CD14-positive monocyte (primary cell): ENCODE measurements at regions not wholly inside any gene's neighbourhood (a gene's known extent, or its start where the extent isn't known, plus 50 kb on each side); places are given as distances from the start of the nearest gene placed in this dataset.

Experiments used
- DNase-seq, 3 donors: peaks; one replicate each; pipeline ENCODE4 v3.0.0-alpha.2; 2011 to 2022
- H2AFZ ChIP-seq: 2 replicates; pipeline ENCODE4 v1.6.0; 2012; ENCODE audit warnings: mild to moderate bottlenecking, low read depth, low read length, inconsistent platforms; ENCODE audit not compliant: insufficient read depth, poor library complexity, severe bottlenecking
- H3K27ac ChIP-seq, 2 donors: 1 replicate in 1 of 2; 2 replicates in 1 of 2; pipeline ENCODE4 v1.5.1; 2012 to 2013; ENCODE audit warnings: low read length in 2 of 2, control low read depth in 1 of 2, inconsistent platforms in 1 of 2, low read depth in 1 of 2, mild to moderate bottlenecking in 1 of 2
- H3K27me3 ChIP-seq, 2 donors: one replicate each; pipeline versions ENCODE4 v1.6.0 to v1.6.1; 2011 to 2013; ENCODE audit warnings: low read length in 2 of 2; ENCODE audit not compliant: control insufficient read depth in 2 of 2, insufficient read depth in 2 of 2
- H3K36me3 ChIP-seq, 2 donors: replicated peaks in 1 of 2; 1 replicate in 1 of 2; 2 replicates in 1 of 2; pipeline versions ENCODE4 v1.5.1 to v1.6.1; 2012 to 2013; ENCODE audit warnings: low read length in 2 of 2, control low read depth in 1 of 2, inconsistent platforms in 1 of 2, mild to moderate bottlenecking in 1 of 2; ENCODE audit not compliant: insufficient read depth in 2 of 2, control insufficient read depth in 1 of 2
- H3K4me1 ChIP-seq, 2 donors: 1 replicate in 1 of 2; 2 replicates in 1 of 2; pipeline versions ENCODE4 v1.5.1 to v1.6.1; 2012 to 2013; ENCODE audit warnings: low read length in 2 of 2, control low read depth in 1 of 2, inconsistent platforms in 1 of 2, mild to moderate bottlenecking in 1 of 2, moderate library complexity in 1 of 2; ENCODE audit not compliant: insufficient read depth in 2 of 2, control insufficient read depth in 1 of 2
- H3K4me2 ChIP-seq: replicated peaks from 2 replicates; pipeline ENCODE3; 2012; ENCODE audit warnings: low read length, moderate library complexity, mild to moderate bottlenecking; ENCODE audit not compliant: poor library complexity, severe bottlenecking; ENCODE audit errors: extremely low read depth
- H3K4me3 ChIP-seq, 3 experiments: fragments of 200-600 bp in 1 of 3; sonication (generic) in 1 of 3; replicated peaks in 1 of 3; 1 replicate in 2 of 3; 2 replicates in 1 of 3; pipeline ENCODE4 v1.5.1; 2011 to 2013; ENCODE audit warnings: low read length in 3 of 3, mild to moderate bottlenecking in 3 of 3, control low read depth in 2 of 3, low read depth in 2 of 3, inconsistent platforms in 1 of 3, moderate library complexity in 1 of 3
- H3K79me2 ChIP-seq: 2 replicates; pipeline ENCODE4 v1.6.0; 2012; ENCODE audit warnings: mild to moderate bottlenecking, control low read depth, inconsistent platforms, low read length, moderate library complexity; ENCODE audit not compliant: insufficient read depth
- H3K9ac ChIP-seq: 2 replicates; pipeline ENCODE4 v1.6.0; 2017; ENCODE audit warnings: low read length, mild to moderate bottlenecking; ENCODE audit not compliant: insufficient read depth, poor library complexity, severe bottlenecking
- H3K9me3 ChIP-seq, 2 donors: replicated peaks in 1 of 2; 1 replicate in 1 of 2; 2 replicates in 1 of 2; pipeline versions ENCODE4 v1.5.1 to v1.6.1; 2012 to 2013; ENCODE audit warnings: low read length in 2 of 2, control low read depth in 1 of 2; ENCODE audit not compliant: control insufficient read depth in 1 of 2, insufficient read depth in 1 of 2
- H4K20me1 ChIP-seq: 2 replicates; pipeline ENCODE4 v1.6.0; 2012; ENCODE audit warnings: mild to moderate bottlenecking, low read length, control low read depth, moderate library complexity; ENCODE audit not compliant: insufficient read depth
- H3K27ac Mint-ChIP-seq, 7 donors: one replicate each; pipeline ENCODE4 v1.8.0; 2020; ENCODE audit warnings: mild to moderate bottlenecking in 7 of 7, mixed read lengths in 7 of 7, moderate library complexity in 6 of 7, inconsistent platforms in 2 of 7
- H3K27me3 Mint-ChIP-seq, 3 donors: one replicate each; pipeline ENCODE4 v1.8.0; 2021 to 2022; ENCODE audit warnings: low read depth in 3 of 3, mild to moderate bottlenecking in 3 of 3, mixed read lengths in 3 of 3, moderate library complexity in 3 of 3, inconsistent platforms in 1 of 3
- H3K36me3 Mint-ChIP-seq, 2 donors: one replicate each; pipeline ENCODE4 v1.8.0; 2020; ENCODE audit warnings: mixed read lengths in 2 of 2, inconsistent platforms in 1 of 2, mild to moderate bottlenecking in 1 of 2
- H3K4me1 Mint-ChIP-seq: one replicate; pipeline ENCODE4 v1.8.0; 2020; ENCODE audit warnings: mild to moderate bottlenecking, mixed read lengths
- H3K4me3 Mint-ChIP-seq, 2 donors: one replicate each; pipeline ENCODE4 v1.8.0; 2020; ENCODE audit warnings: mild to moderate bottlenecking in 2 of 2, mixed read lengths in 2 of 2, moderate library complexity in 1 of 2
- H3K9me3 Mint-ChIP-seq, 7 donors: one replicate each; pipeline ENCODE4 v1.8.0; 2020 to 2022; ENCODE audit warnings: mixed read lengths in 7 of 7, mild to moderate bottlenecking in 6 of 7, moderate library complexity in 6 of 7, inconsistent platforms in 2 of 7
- CTCF ChIP-seq: fragments of 200-600 bp; IDR thresholded peaks from one replicate; pipeline ENCODE4 v1.8.0; 2022; ENCODE audit warnings: antibody characterized with exemption, mild to moderate bottlenecking
- WGBS: methylation state at CpG from one replicate; pipeline ENCODE4 v1.1.5; 2013; ENCODE audit warnings: missing lambda C conversion rate; ENCODE audit not compliant: insufficient coverage; 5-methylcytosine and 5-hydroxymethylcytosine counted together
- intact Hi-C, 2 donors: fragments of 100-400 bp; cut with micrococcal nuclease; formaldehyde crosslinking; loops; one replicate each; pipeline versions ENCODE4 v1.15.0 to v1.15.1; 2023

- Histone ChIP-seq H3K9me3 (no peaks in the 10 kb centered on the region), H4K20me1 (no peaks in the 10 kb centered on the region), H3K36me3 (no peaks in the 10 kb centered on the region), H3K9ac (no peak overlapping the region), H3K79me2 (no peaks in the 10 kb centered on the region), H3K4me2 (no peak overlapping the region), H3K4me1 (no peaks in the 10 kb centered on the region), H3K27me3 (peaks cover 0 to 2% of the 10 kb centered on the region in 2 donors), H3K27ac (no peak overlapping the region), H2AFZ (no peak overlapping the region), H3K4me3 (no peak overlapping the region)
- no peak for DNase-seq
- intact Hi-C loops: no loop called here
- Mint-ChIP-seq H3K9me3 (peaks cover 0 to 2% (median 0%) of the 10 kb centered on the region in 7 donors), H3K27ac (no peak overlapping the region), H3K36me3 (no peaks in the 10 kb centered on the region), H3K27me3 (peaks cover 9 to 22% (median 11%) of the 10 kb centered on the region in 3 donors), H3K4me1 (peaks cover 3% of the 10 kb centered on the region), H3K4me3 (no peak overlapping the region)
- no peak for TF ChIP-seq CTCF
- WGBS: no CpG with 5 or more reads among the region's 4 CpGs
These were observed 78.5 kb upstream of the FRMD4A start for GRCh38 chr10:14409247-14409646.

DNA sequence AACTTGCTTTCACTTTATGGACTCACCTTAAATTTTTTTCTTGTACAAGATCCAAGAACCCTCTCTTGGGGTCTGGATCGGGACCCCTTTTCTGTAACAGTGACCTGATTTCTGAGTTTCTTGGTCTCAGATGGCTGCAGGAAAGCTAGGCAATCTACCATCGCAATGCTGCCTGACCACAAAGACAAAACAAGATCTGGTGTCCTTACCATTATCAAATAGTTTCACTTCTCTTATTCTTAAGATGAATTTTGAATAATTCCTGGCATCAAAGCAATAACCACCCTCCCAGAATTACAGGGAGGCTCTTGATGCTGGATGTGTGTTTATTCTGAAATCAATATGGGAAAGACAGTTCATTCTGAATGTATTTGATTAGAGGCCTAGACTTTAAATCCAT is 77.4 kb upstream of the FRMD4A start:
- no peak overlapping the region for H3K4me3 ChIP-seq
- TF ChIP-seq CTCF: no peak
- H3K9ac ChIP-seq: no peak overlapping the region
- Mint-ChIP-seq H3K36me3 (no peaks in the 10 kb centered on the region), H3K4me1 (peaks cover 3% of the 10 kb centered on the region), H3K9me3 (peaks cover 0 to 2% (median 0%) of the 10 kb centered on the region in 7 donors), H3K4me3 (no peak overlapping the region), H3K27me3 (peaks cover 5 to 22% (median 13%) of the 10 kb centered on the region in 3 donors), H3K27ac (no peak overlapping the region)
- H4K20me1 ChIP-seq: no peaks in the 10 kb centered on the region
- H3K9me3 ChIP-seq: no peaks in the 10 kb centered on the region
- no peak overlapping the region for H3K4me2 ChIP-seq
- H2AFZ ChIP-seq: no peak overlapping the region
- peaks cover 0 to 2% of the 10 kb centered on the region in 2 donors for H3K27me3 ChIP-seq
- no peak for DNase-seq
- 100% methylated on average over 1 of the region's 2 CpGs for WGBS
- H3K79me2 ChIP-seq: no peaks in the 10 kb centered on the region
- H3K4me1 ChIP-seq: no peaks in the 10 kb centered on the region
- no peak overlapping the region for H3K27ac ChIP-seq
- no peaks in the 10 kb centered on the region for H3K36me3 ChIP-seq
- intact Hi-C loops: no loop called here
